HepG2 (cell line): ENCODE measurements at regions not wholly inside any gene's neighbourhood (a gene's known extent, or its start where the extent isn't known, plus 50 kb on each side); places are given as distances from the start of the nearest gene placed in this dataset.

Experiments used
- ARNT ChIP-seq: fragments of 450-650 bp; IDR thresholded peaks from 2 replicates; pipeline ENCODE4 v1.6.1; 2017
- DMAP1 ChIP-seq: IDR thresholded peaks from 2 replicates; pipeline ENCODE4 v1.6.1; 2016
- FOXA3 ChIP-seq: IDR thresholded peaks from 2 replicates; pipeline ENCODE4 v1.6.1; 2016; ENCODE audit warnings: missing genetic modification reagents, missing compliant biosample characterization
- LBX2 ChIP-seq: sonication (generic); formaldehyde crosslinking; IDR thresholded peaks from 2 replicates; pipeline ENCODE4 v1.5.0; 2020; ENCODE audit warnings: missing genetic modification reagents, mild to moderate bottlenecking, borderline replicate concordance
- MTERF4 ChIP-seq: sonication (generic); formaldehyde crosslinking; IDR thresholded peaks from 2 replicates; pipeline ENCODE4 v1.8.0; 2023; ENCODE audit warnings: mild to moderate bottlenecking, missing genetic modification reagents
- NAIF1 ChIP-seq: sonication (generic); formaldehyde crosslinking; IDR thresholded peaks from 2 replicates; pipeline ENCODE4 v1.5.0; 2020; ENCODE audit warnings: mild to moderate bottlenecking, missing genetic modification reagents, borderline replicate concordance
- PHB2 ChIP-seq: fragments of 450-650 bp; IDR thresholded peaks from 2 replicates; pipeline ENCODE4 v1.6.1; 2018; ENCODE audit not compliant: partially characterized antibody
- RCOR2 ChIP-seq: IDR thresholded peaks from 2 replicates; pipeline ENCODE4 v1.6.1; 2016; ENCODE audit warnings: missing biosample characterization, missing genetic modification reagents
- SMARCC2 ChIP-seq: fragments of 450-650 bp; IDR thresholded peaks from 2 replicates; pipeline ENCODE4 v1.6.1; 2017; ENCODE audit warnings: antibody characterized with exemption, mild to moderate bottlenecking
- SRSF9 ChIP-seq: fragments of 200-400 bp; formaldehyde crosslinking; IDR thresholded peaks from 2 replicates; pipeline ENCODE4 v1.6.1; 2018; ENCODE audit warnings: borderline replicate concordance, mild to moderate bottlenecking, low read depth, low read length; ENCODE audit not compliant: insufficient read depth, poor library complexity, severe bottlenecking
- TP53 ChIP-seq: sonication (generic); formaldehyde crosslinking; conservative IDR thresholded peaks from 2 replicates; pipeline ENCODE4 v1.4.0; 2020; ENCODE audit warnings: missing genetic modification reagents
- ZBTB38 ChIP-seq: sonication (generic); formaldehyde crosslinking; IDR thresholded peaks from 2 replicates; pipeline ENCODE4 v1.5.1; 2020; ENCODE audit warnings: mild to moderate bottlenecking, missing genetic modification reagents
- ZBTB7A ChIP-seq: sonication (generic); formaldehyde crosslinking; IDR thresholded peaks from 2 replicates; pipeline ENCODE4 v1.8.0; 2022; ENCODE audit warnings: mild to moderate bottlenecking, missing genetic modification reagents
- ZNF224 ChIP-seq: sonication (generic); formaldehyde crosslinking; IDR thresholded peaks from 2 replicates; pipeline ENCODE4 v1.5.0; 2020; ENCODE audit warnings: mild to moderate bottlenecking, missing genetic modification reagents
- ZNF44 ChIP-seq: sonication (generic); formaldehyde crosslinking; IDR thresholded peaks from 2 replicates; pipeline ENCODE4 v1.5.1; 2020; ENCODE audit warnings: mild to moderate bottlenecking, missing genetic modification reagents
- ZNF496 ChIP-seq: sonication (generic); formaldehyde crosslinking; IDR thresholded peaks from 2 replicates; pipeline ENCODE4 v1.8.1; 2023; ENCODE audit warnings: mild to moderate bottlenecking, moderate library complexity, missing genetic modification reagents; ENCODE audit not compliant: insufficient replicate concordance
- ZNF674 ChIP-seq: sonication (generic); formaldehyde crosslinking; IDR thresholded peaks from 2 replicates; pipeline ENCODE4 v1.5.0; 2020; ENCODE audit warnings: low read depth, mild to moderate bottlenecking, missing genetic modification reagents
- ZNF7 ChIP-seq: IDR thresholded peaks from 2 replicates; pipeline ENCODE4 v1.6.1; 2016; ENCODE audit warnings: missing biosample characterization, missing genetic modification reagents
- TF ChIP-seq, protein P1 (sequence below): sonication (generic); formaldehyde crosslinking; IDR thresholded peaks from 2 replicates; pipeline ENCODE4 v1.4.0; 2020; ENCODE audit warnings: missing genetic modification reagents
- TF ChIP-seq, protein P2 (sequence below), 2 experiments: fragments of 450-650 bp in 1 of 2; sonication (generic) in 1 of 2; formaldehyde crosslinking; IDR thresholded peaks; 2 replicates each; pipeline versions ENCODE4 v1.5.0 to v1.8.0; 2020 to 2022; ENCODE audit warnings: mild to moderate bottlenecking in 1 of 2, missing genetic modification reagents in 1 of 2
- TF ChIP-seq, protein P3 (sequence below): sonication (generic); formaldehyde crosslinking; IDR thresholded peaks from 2 replicates; pipeline ENCODE4 v1.4.0; 2020; ENCODE audit warnings: missing genetic modification reagents, borderline replicate concordance

DNA sequence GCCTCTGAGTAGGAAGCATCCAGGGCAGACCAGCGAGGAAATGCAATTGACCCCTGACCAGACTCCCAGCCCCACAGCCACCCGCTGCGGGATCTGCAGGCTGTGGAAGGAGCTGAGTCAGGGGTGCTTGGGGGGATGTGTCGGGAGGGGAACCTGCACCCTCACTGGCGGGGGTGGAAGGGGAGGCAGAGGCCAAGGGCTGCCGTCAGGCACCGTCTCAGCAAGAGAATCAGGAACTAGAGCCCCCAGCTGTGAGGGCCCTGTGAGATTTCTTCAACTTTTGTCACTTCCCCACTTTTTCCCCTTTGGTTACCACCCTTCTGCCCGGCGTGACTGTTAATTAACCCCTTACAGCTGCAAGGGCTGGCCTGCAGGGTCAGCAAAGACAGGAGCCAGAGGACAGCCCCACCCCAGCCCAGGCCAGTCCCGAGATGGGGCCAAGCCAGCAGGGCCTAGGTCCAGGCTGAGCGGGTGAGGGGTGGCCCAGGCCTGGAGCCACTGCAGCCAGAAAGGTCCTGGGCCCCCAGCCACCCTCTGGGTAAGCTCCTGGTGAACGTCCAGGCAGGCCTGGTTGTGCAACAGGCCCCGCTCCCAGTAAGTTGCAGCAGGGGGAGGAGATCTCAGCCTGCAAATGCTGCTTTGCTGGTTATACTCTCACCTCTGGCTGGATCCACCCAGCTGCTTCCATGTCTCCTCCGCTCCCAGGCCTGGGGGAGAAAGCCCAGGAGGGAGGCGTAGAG, 147.0 kb upstream of the ID2 start (continued):
- TF ChIP-seq LBX2: no peak
- TF ChIP-seq, protein P1, sequence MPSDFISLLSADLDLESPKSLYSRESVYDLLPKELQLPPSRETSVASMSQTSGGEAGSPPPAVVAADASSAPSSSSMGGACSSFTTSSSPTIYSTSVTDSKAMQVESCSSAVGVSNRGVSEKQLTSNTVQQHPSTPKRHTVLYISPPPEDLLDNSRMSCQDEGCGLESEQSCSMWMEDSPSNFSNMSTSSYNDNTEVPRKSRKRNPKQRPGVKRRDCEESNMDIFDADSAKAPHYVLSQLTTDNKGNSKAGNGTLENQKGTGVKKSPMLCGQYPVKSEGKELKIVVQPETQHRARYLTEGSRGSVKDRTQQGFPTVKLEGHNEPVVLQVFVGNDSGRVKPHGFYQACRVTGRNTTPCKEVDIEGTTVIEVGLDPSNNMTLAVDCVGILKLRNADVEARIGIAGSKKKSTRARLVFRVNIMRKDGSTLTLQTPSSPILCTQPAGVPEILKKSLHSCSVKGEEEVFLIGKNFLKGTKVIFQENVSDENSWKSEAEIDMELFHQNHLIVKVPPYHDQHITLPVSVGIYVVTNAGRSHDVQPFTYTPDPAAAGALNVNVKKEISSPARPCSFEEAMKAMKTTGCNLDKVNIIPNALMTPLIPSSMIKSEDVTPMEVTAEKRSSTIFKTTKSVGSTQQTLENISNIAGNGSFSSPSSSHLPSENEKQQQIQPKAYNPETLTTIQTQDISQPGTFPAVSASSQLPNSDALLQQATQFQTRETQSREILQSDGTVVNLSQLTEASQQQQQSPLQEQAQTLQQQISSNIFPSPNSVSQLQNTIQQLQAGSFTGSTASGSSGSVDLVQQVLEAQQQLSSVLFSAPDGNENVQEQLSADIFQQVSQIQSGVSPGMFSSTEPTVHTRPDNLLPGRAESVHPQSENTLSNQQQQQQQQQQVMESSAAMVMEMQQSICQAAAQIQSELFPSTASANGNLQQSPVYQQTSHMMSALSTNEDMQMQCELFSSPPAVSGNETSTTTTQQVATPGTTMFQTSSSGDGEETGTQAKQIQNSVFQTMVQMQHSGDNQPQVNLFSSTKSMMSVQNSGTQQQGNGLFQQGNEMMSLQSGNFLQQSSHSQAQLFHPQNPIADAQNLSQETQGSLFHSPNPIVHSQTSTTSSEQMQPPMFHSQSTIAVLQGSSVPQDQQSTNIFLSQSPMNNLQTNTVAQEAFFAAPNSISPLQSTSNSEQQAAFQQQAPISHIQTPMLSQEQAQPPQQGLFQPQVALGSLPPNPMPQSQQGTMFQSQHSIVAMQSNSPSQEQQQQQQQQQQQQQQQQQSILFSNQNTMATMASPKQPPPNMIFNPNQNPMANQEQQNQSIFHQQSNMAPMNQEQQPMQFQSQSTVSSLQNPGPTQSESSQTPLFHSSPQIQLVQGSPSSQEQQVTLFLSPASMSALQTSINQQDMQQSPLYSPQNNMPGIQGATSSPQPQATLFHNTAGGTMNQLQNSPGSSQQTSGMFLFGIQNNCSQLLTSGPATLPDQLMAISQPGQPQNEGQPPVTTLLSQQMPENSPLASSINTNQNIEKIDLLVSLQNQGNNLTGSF (CRISPR knock-in tag): no peak
- TF ChIP-seq, protein P2, sequence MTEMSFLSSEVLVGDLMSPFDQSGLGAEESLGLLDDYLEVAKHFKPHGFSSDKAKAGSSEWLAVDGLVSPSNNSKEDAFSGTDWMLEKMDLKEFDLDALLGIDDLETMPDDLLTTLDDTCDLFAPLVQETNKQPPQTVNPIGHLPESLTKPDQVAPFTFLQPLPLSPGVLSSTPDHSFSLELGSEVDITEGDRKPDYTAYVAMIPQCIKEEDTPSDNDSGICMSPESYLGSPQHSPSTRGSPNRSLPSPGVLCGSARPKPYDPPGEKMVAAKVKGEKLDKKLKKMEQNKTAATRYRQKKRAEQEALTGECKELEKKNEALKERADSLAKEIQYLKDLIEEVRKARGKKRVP (CRISPR knock-in tag; IDR thresholded peaks at IDR 0.05): no peak
- no peak for TF ChIP-seq MTERF4 (CRISPR knock-in tag)
- no peak for TF ChIP-seq PHB2
- TF ChIP-seq SRSF9: no peak
- TF ChIP-seq FOXA3 (CRISPR knock-in tag): no peak
- no peak for TF ChIP-seq RCOR2
- no peak for TF ChIP-seq ZNF7
- TF ChIP-seq ZBTB38: no peak
- no peak for TF ChIP-seq TP53 (CRISPR knock-in tag)
- no peak for TF ChIP-seq ZNF674 (CRISPR knock-in tag)
- TF ChIP-seq ZNF224 (CRISPR knock-in tag): no peak
- TF ChIP-seq ZBTB7A (CRISPR knock-in tag): 0 out of 2 replicates have a peak, but pooled peaks have one; percentile 18
- no peak for TF ChIP-seq ARNT
- no peak for TF ChIP-seq ZNF496
- TF ChIP-seq SMARCC2: no peak
- 0 out of 2 replicates have a peak, but pooled peaks have one; percentile 22 for TF ChIP-seq DMAP1
- TF ChIP-seq, protein P3, sequence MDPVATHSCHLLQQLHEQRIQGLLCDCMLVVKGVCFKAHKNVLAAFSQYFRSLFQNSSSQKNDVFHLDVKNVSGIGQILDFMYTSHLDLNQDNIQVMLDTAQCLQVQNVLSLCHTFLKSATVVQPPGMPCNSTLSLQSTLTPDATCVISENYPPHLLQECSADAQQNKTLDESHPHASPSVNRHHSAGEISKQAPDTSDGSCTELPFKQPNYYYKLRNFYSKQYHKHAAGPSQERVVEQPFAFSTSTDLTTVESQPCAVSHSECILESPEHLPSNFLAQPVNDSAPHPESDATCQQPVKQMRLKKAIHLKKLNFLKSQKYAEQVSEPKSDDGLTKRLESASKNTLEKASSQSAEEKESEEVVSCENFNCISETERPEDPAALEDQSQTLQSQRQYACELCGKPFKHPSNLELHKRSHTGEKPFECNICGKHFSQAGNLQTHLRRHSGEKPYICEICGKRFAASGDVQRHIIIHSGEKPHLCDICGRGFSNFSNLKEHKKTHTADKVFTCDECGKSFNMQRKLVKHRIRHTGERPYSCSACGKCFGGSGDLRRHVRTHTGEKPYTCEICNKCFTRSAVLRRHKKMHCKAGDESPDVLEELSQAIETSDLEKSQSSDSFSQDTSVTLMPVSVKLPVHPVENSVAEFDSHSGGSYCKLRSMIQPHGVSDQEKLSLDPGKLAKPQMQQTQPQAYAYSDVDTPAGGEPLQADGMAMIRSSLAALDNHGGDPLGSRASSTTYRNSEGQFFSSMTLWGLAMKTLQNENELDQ (CRISPR knock-in tag): no peak
- no peak for TF ChIP-seq ZNF44 (CRISPR knock-in tag)
- TF ChIP-seq NAIF1 (CRISPR knock-in tag): no peak
